Putamen (tissue), 1 donor: ENCODE measurements at regions not wholly inside any gene's neighbourhood (a gene's known extent, or its start where the extent isn't known, plus 50 kb on each side); places are given as distances from the start of the nearest gene placed in this dataset.

Source experiments
- DNase-seq: peaks from one replicate; pipeline ENCODE4 v3.0.0-alpha.2; 2016; ENCODE audit warnings: low spot score

- no peak for DNase-seq
Observed at GRCh38 chr9:79264041-79264440, 307.7 kb upstream of the TLE4 start.

- DNase-seq = no peak
Observed at GRCh38 chr9:79264511-79265355, 307.0 kb upstream of the TLE4 start.

DNA sequence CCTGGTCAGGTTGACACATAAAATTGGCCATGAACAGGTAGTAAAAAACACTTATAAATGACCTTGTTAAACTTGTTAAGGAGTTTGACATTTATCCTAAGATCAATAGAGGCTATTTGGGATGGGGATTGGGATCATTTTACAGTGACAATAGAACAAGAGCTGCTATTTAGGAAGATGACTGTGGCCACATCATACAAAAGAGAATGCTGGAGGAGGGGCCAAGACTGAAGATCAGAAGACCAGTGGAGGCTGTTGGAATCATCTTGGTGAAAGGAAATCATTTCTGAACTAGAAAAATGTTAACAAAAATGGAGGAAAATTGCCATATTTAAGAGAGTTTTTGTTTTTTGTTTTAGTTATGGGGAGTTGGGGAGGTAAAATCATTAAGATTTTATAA, 304.8 kb upstream of the TLE4 start:
- no peak for DNase-seq

GRCh38 chr9:79268806-79269205, 303.0 kb upstream of the TLE4 start:
- DNase-seq = no peak

DNA sequence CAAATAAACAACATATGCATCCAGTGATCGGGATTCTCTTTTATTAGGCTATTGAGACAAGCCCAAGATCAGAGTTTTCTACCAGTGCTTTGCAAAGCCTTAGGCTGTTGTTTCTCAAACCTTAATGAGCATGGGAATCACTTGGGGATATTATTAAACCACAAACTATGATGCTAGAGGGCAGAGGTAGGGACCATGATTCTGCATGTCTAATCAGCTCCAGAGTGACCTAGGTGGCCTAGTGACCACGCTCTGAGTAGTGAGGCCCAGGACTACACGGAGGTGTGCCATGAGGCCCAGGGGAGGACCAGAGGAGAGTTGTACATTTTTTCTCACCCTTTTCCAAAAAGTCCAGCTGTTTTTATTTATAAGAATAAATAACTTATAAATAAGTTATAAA, 298.5 kb upstream of the TLE4 start:
- DNase-seq = no peak

DNA sequence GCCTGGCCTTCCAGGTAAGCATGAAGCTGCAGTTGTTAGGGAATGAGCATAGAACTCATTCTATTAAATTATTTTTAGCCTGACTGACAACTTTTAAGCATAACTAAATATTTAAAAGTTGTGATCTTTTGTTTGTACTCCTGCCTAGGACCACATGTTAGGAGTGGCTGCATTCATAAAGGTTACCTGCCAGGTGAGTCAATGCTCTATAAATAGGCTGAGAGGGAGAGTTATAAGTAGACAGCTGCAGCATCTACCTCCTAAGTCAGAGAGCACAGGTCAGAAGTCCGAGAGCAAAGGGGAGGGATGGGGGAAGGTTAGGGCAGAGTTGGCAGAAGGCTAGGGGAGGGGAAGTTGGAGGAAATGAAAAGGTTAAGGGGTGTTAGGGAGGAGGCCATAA, 292.4 kb upstream of the TLE4 start:
- no peak for DNase-seq

DNA sequence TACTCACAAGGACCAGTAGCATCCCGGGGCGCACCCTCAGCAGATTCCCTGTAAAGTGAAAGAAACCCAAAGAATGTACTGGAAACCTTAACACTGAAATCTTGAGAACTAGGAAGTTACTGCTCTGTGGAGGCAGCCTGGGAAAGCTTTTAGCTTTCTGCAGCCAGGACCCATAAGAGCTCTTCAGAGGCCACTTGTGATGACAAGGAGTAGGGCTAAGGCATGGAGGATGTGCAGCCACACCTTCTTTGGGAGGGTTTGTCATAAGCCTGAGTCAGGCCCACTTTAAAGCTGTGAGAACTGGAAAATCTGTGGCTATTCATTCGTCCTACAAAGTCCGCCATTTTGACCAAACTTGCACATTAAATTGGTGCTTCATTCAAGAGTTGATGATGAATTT, 291.1 kb upstream of the TLE4 start:
- no peak for DNase-seq

- no peak for DNase-seq
Observed at GRCh38 chr9:79284081-79284480, 287.7 kb upstream of the TLE4 start.

GRCh38 chr9:79286992-79287707, 284.6 kb upstream of the TLE4 start:
- DNase-seq = no peak

- DNase-seq = no peak
Observed at GRCh38 chr9:79287708-79288290, 284.0 kb upstream of the TLE4 start.

- DNase-seq = no peak
Observed at GRCh38 chr9:79289856-79290255, 281.9 kb upstream of the TLE4 start.

GRCh38 chr9:79292731-79293280, 279.0 kb upstream of the TLE4 start:
- no peak for DNase-seq

DNA sequence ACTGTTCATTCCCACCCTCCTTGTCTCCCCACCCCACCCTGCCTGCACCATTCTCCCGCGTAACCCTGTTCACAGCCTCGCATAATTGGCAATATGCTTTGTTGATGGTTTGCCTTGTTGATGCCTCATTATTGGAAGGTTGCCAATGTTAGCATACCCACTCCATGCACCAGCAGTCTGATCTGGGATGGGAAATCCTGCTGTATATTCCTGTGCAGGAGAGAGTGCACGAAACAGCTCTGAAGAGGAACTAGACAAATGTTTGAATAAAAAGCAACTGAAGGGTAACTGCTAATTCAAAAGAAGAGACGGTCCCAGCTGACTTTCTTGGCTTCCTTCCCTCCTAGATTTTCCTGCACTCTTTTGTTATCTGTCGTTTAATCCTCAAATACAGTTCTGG, 271.7 kb upstream of the TLE4 start:
- no peak for DNase-seq

DNA sequence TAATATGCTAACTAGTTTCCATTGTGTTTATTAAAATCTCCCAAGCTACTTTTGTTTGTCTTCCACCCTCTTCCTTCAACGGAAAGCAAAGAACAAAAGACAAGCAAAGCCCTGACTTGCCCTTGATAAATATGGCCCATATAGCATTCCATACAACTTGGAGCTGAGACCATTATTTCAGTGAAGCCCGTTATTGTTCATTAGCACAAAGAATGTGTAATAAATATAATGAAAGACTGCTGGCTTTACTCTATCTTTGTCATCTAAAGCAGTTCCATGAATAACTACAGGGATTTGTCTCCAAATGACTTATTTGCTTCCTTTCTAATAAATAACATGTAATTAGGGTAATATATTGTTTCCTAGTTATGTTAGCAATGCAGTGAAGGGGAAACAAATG, 270.7 kb upstream of the TLE4 start:
- no peak for DNase-seq

- no peak for DNase-seq
Observed at GRCh38 chr9:79301551-79302391, 270.0 kb upstream of the TLE4 start.

GRCh38 chr9:79302569-79302968, 269.2 kb upstream of the TLE4 start:
- no peak for DNase-seq

DNA sequence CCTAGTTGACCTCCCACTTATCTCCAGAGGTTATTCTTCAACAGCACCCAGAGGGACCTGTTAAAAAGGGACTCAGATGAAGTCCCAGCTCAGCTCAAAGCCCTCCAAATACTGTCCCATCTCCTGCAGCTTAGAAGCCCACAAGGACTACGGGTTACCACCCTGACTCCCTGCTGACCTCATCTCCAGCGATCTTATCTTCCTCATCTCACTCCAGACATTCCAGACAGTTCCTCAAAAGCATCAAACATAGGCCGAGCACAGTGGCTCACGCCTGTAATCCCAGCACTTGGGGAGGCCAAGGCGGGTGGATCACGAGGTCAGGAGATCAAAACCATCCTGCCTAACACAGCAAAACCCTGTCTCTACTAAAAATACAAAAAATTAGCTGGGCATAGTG, 263.8 kb upstream of the TLE4 start:
- no peak for DNase-seq

GRCh38 chr9:79312686-79313421, 258.9 kb upstream of the TLE4 start:
- no peak for DNase-seq

DNA sequence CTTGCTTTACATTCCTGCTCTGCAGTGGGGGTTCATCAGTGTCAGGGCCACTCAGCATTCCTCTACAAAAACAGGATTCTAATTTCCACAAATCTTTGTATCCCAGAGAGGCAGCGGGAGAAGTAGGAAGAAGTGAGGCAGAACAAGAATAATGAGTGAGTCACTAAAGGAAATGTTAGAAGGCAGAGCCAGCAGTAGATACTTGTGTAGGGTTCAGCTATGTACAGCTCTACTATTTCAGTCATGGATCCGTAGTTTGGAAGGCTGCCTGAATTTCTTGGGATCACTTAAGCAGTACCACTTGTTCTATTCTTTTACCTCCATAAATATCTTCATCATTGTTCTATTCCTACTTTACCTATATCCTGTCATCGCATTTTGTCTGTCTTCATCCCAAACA, 246.3 kb upstream of the TLE4 start:
- no peak for DNase-seq

- DNase-seq = no peak
Observed at GRCh38 chr9:79329861-79330260, 241.9 kb upstream of the TLE4 start.

GRCh38 chr9:79334001-79334400, 237.8 kb upstream of the TLE4 start:
- no peak for DNase-seq
